ENCODE measurements at regions not wholly inside any gene's neighbourhood (a gene's known extent, or its start where the extent isn't known, plus 50 kb on each side); places are given as distances from the start of the nearest gene placed in this dataset.
A peak's percentile ranks its signal among the peaks of the same experiment; 100 is the strongest.
"Not testable (repeated sequence)": the region's sequence is repeated elsewhere in the genome, so short reads cannot be mapped to it uniquely, and the experiment has no call there.

DNA sequence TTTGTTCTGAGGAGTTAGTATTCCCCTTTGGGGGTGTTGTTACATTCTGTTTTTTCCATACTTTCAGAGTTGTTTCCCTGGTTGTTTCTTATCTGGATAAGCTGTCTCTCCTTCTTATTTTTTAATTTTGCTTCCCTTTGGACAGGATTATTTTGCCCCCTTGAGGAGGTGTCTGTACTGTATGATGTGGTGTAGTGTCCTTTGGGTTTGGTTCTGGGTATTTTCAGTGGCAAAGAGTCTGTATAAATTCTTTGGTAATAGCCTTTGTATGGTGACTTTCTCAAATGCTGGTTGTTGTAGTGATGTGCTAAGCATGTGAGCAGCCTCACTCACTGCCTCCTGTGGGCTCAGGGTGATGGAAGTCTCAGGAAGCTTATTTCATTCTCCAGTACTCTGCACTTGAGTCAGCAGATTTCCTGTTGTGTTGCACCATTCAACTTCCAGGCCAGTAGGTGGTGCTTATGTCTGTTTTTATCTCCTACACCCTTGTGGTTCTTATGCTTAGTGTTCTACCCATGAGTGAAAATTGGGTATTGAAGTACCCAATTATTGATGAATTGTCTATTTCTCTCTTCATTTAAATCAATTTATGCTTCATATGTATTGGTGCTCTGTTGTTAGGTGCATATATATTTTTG is 103.3 kb upstream of the PMCH start:
- peak; percentile 77 for DNase-seq
- in situ Hi-C loops (cut with HindIII; ENCODE audit: low pct_ligation_motif_present, low pct_unique_long_range_greater_than_20kb, low sequenced_read_pairs), result no loop called here

DNA sequence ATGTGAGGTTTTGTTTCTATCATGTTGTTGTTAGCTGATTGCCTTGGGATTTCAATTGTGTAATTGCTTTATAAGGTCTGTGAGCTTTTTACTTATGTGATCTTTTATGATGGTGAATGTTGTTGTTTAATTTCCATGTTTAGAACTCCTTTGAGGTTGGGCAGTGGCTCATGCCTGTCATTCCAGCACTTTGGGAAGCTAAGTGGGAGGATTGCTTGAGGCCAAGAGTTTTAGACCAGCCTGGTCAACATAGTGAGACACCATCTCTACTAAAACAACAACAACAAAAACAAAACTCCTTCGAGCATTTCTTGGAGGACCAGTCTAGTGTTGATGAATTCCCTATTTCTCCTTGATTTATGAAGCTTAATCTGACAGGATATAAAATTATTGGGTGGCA is 102.1 kb upstream of the PMCH start:
- no peak for DNase-seq
- in situ Hi-C loops (cut with HindIII; ENCODE audit: low pct_ligation_motif_present, low pct_unique_long_range_greater_than_20kb, low sequenced_read_pairs), result no loop called here

DNA sequence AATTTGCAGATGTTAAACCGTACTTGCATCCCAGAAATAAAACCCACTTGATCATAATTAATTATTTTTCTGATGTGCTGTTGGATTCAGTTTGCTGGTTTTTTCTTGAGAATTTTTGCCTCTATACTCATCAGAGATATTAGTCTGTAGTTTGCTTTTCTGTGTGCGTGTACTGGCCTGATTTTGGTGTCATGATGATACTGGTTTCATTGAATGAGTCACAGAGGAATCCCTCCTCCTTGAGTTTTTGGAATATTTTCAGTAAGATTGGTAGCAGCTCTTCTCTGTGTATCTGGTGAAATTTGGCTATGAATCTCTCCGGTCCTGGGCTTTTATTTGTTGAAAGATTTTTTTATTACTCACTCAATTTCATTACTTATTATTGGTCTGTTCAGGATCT is 100.4 kb upstream of the PMCH start:
- no peak for DNase-seq
- in situ Hi-C loops (cut with HindIII; ENCODE audit: low pct_ligation_motif_present, low pct_unique_long_range_greater_than_20kb, low sequenced_read_pairs), result no loop called here

DNA sequence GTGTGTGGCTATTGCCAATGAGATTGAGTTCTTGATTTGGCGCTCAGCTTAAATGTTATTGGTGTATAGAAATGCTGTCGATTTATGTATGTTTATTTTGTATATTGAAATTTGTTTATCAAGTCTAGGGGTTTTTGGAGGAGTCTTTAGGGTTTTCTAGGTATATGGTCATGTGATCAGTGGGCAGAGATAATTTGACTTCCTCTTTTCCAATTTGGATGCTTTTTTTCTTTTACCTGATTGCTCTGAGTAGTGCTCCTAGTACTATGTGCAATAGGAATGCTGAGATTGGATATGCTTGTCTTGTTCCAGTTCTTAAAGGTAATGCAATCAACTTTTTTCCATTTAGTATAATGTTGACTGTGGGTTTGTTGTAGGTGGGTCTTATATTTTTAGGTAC is 99.8 kb upstream of the PMCH start:
- in situ Hi-C loops (cut with HindIII; ENCODE audit: low pct_ligation_motif_present, low pct_unique_long_range_greater_than_20kb, low sequenced_read_pairs), result no loop called here
- DNase-seq, result no peak

DNA sequence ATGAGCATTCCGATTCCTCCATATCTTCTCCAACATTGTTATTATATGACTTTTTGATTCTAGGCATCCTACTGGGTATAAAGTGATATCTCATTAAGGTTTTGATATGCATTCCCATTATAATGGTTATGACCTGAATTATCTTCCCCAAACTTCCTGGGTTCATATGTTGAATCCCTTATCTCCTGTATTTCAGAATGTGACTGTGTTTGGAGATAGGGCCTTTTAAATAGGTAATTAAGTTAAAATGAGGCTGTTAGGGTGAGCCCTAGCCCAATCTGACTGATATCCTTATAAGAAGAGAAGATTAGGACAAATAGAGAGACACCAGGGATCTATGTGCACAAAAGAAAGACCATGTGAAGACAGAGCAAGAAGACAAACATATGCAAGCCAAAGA is 96.9 kb upstream of the PMCH start:
- in situ Hi-C loops (cut with HindIII; ENCODE audit: low pct_ligation_motif_present, low pct_unique_long_range_greater_than_20kb, low sequenced_read_pairs), result no loop called here
- DNase-seq, result no peak

DNA sequence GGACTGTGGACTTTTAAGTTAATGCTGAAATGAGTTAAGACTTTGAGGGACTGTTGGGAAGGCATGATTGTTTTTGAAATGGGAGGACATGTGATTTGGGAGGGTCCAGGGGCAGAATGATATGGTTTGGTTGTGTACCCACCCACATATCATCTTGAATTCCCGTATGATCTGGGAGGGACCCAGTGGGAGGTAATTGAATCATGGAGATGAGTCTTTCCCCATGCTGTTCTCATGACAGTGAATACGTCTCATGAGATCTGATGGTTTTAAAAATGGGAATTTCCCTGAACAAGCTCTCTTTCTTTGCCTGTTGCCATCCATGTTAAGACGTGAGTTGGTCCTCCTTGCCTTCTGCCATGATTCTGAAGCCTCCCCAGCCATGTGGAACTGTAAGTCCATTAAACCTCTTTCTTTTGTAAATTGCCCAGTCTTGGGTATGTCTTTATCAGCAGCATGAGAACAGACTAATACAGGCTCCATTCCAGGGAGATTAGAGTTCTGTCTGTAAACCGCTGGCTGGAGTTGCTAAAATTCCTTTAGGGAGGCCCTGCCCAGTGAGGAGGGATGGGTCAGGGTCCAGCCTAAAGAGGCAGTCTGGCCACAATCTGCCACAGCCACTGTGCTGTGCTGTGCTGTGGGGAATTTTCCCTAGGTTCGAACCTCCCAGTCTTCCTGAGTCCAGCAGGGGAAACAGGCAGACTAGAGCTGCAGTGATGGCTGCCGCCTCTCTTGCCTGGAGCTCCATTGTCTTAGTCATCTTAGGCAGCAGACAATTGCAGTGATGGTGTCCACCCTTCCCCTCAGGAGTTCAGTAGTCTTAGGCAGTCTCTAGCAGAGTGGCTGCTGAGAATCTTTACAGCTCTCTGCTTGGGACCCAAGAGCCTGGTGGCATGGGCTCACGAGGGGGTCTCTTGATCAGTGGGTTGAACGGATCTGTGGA is 94.1 kb upstream of the PMCH start:
- in situ Hi-C loops (cut with HindIII; ENCODE audit: low pct_ligation_motif_present, low pct_unique_long_range_greater_than_20kb, low sequenced_read_pairs), result not testable (repeated sequence)

DNA sequence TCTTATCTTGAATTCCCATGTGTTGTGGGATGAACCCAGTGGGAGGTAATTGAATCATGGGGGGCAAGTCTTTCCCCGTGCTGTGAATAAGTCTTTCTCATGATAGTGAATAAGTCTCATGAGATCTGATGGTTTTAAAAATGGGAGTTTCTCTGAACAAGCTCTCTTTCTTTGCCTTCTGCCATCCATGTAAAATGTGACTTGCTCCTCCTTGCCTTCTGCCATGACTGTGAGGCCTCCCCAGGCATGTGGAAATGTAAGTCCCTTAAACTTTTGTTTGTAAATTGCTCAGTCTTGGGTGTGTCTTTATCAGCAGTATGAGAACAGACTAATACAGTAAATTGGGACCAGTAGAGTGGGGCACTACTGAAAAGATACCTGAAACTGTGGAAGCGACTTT is 92.1 kb upstream of the PMCH start:
- DNase-seq; in situ Hi-C loops (cut with HindIII; ENCODE audit: low pct_ligation_motif_present, low pct_unique_long_range_greater_than_20kb, low sequenced_read_pairs): not testable (repeated sequence)

More for the DNA sequence above, 94.1 kb upstream of the PMCH start:
- not testable (repeated sequence) for DNase-seq

DNA sequence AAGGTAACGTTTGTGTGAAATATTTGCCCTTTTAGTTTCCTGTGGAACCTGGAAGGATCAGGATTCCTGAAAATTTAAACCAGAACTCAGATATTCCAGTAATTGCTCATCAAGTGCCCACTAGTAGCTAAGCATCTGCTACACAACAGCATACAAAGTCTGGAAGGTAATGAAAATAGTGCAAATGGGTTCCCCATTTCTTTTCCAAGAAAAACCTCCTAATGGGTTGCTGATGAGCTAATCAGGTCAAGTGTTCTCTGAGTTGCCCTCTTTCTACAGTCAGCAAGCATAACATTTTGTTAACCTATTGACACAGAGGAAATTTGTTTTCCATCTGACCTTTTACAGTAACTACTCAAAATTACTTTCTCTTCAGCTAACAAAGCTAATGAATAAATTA is 83.6 kb upstream of the PMCH start:
- no peak for DNase-seq
- in situ Hi-C loops (cut with HindIII; ENCODE audit: low pct_ligation_motif_present, low pct_unique_long_range_greater_than_20kb, low sequenced_read_pairs), result no loop called here

DNA sequence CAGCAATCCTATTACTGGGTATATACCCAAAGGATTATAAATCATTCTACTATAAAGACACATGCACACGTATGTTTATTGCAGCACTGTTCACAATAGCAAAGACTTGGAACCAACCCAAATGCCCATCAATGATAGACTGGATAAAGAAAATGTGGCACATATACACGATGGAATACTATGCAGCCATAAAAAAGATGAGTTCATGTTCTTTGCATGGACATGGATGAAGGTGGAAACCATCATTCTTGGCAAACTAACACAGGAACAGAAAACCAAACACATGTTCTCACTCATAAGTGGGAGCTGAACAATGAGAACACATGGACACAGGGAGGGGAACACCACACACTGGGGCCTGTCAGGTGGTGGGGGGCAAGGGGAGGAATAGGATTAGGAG is 58.1 kb upstream of the PMCH start:
- DNase-seq; in situ Hi-C loops (cut with HindIII; ENCODE audit: low pct_ligation_motif_present, low pct_unique_long_range_greater_than_20kb, low sequenced_read_pairs): not testable (repeated sequence)

DNA sequence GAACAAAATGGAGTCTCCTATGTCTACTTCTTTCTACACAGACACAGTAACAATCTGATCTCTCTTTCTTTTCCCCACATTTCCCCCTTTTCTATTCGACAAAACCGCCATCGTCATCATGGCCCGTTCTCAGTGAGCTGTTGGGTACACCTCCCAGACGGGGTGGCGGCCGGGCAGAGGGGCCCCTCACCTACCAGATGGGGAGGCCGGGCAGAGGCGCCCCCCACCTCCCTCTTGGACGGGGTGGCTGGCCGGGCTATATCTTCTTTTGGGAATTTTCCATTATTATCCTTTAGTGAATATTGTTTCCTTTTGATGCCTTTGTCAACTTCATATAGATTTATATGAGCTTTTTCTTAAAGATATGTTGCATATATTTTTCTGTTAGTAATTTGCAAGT is 53.4 kb upstream of the PMCH start:
- DNase-seq; in situ Hi-C loops (cut with HindIII; ENCODE audit: low pct_ligation_motif_present, low pct_unique_long_range_greater_than_20kb, low sequenced_read_pairs): not testable (repeated sequence)

DNA sequence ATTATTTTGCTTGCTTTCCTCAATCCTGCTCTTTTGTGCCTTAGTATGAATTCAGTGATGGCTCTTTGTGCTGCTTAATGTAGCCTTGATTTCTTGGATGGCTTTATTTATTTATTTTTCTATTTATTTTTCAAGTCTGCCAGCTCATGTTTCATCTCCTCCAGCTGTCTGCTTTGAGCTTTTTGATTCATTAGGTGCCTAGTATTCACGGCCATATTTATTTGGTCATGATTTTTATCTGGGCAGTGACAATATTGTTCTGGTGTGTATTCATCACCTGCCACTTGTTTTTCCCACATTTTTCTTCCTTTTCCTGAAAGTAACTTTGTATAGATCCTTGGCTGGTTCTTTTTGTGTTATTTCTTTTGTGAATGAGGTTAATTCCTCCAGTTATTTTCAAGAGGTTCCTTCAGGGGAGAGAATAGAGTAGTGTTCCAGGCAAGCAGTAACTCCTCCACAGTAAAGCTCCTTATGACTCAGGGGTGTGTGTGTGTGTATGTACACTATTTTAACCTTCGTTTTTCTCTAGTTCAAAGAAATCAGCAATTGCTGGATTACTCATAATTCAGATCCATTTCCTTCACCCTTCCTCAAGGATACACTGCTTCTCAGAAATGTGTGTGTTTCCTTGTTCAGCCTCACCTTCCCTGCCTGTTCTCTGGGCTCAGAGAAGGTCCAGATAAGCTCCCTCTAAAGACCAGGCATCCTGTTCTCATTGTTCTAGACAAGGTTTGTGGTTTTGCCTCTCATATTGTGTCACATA is 51.6 kb upstream of the PMCH start:
- DNase-seq, result no peak
- in situ Hi-C loops (cut with HindIII; ENCODE audit: low pct_ligation_motif_present, low pct_unique_long_range_greater_than_20kb, low sequenced_read_pairs), result no loop called here
